Fibroblast of pulmonary artery (primary cell): ENCODE measurements at regions not wholly inside any gene's neighbourhood (a gene's known extent, or its start where the extent isn't known, plus 50 kb on each side); places are given as distances from the start of the nearest gene placed in this dataset.

Experiments
- DNase-seq: peaks from one replicate; pipeline ENCODE4 v3.0.0-alpha.2; 2010; ENCODE audit warnings: low read depth
- H3K4me3 ChIP-seq: replicated peaks from 2 replicates; pipeline ENCODE4 v1.5.1; 2011; ENCODE audit warnings: low read depth, mild to moderate bottlenecking, control low read depth, low read length, moderate library complexity
- CTCF ChIP-seq: IDR thresholded peaks from 2 replicates; pipeline ENCODE4 v1.5.1; 2011; ENCODE audit warnings: mild to moderate bottlenecking, control low read depth, low read length, inconsistent platforms; ENCODE audit errors: missing control alignments

GRCh38 chr5:124639095-124639665, 107.3 kb downstream of the ZNF608 start:
- no peak overlapping the region for H3K4me3 ChIP-seq
- no peak for TF ChIP-seq CTCF
- no peak for DNase-seq

- no peak overlapping the region for H3K4me3 ChIP-seq
- TF ChIP-seq CTCF, result no peak
- no peak for DNase-seq
Measured at GRCh38 chr5:124637011-124637410, 109.4 kb downstream of the ZNF608 start.

- DNase-seq, result no peak
- TF ChIP-seq CTCF, result no peak
- no peak overlapping the region for H3K4me3 ChIP-seq
Measured at GRCh38 chr5:124634741-124635323, 111.6 kb downstream of the ZNF608 start.

- no peak for DNase-seq
- H3K4me3 ChIP-seq, result no peak overlapping the region
- TF ChIP-seq CTCF, result no peak
Measured at GRCh38 chr5:124634228-124634739, 112.2 kb downstream of the ZNF608 start.

- no peak for TF ChIP-seq CTCF
- DNase-seq, result no peak
Measured at GRCh38 chr5:124633209-124633608, 113.2 kb downstream of the ZNF608 start.

GRCh38 chr5:124631874-124632550, 114.4 kb downstream of the ZNF608 start:
- TF ChIP-seq CTCF, result no peak
- no peak for DNase-seq
- no peak overlapping the region for H3K4me3 ChIP-seq

More at GRCh38 chr5:124633209-124633608, 113.2 kb downstream of the ZNF608 start:
- no peak overlapping the region for H3K4me3 ChIP-seq
